GM18517 (cell line): ENCODE measurements at regions not wholly inside any gene's neighbourhood (a gene's known extent, or its start where the extent isn't known, plus 50 kb on each side); places are given as distances from the start of the nearest gene placed in this dataset.

Source experiments
- ATAC-seq: cut with Tn5 transposase; IDR thresholded peaks from one replicate; pipeline ENCODE4 v1.9.1; 2021; ENCODE audit warnings: mild to moderate bottlenecking, moderate library complexity; ENCODE audit not compliant: unreplicated experiment

GRCh38 chr1:79369091-79369490, 362.6 kb upstream of the ADGRL4 start:
- ATAC-seq, result no peak

- no peak for ATAC-seq
Measured at GRCh38 chr1:79364896-79365295, 358.4 kb upstream of the ADGRL4 start.

GRCh38 chr1:79363430-79363829, 356.9 kb upstream of the ADGRL4 start:
- ATAC-seq, result no peak

- ATAC-seq, result no peak
Measured at GRCh38 chr1:79362470-79362869, 355.9 kb upstream of the ADGRL4 start.

- ATAC-seq, result no peak
Measured at GRCh38 chr1:79355090-79355489, 348.6 kb upstream of the ADGRL4 start.

- ATAC-seq, result no peak
Measured at GRCh38 chr1:79353224-79353623, 346.7 kb upstream of the ADGRL4 start.

GRCh38 chr1:79326875-79327274, 320.3 kb upstream of the ADGRL4 start:
- ATAC-seq, result no peak

GRCh38 chr1:79325705-79326104, 319.2 kb upstream of the ADGRL4 start:
- no peak for ATAC-seq

GRCh38 chr1:79325126-79325525, 318.6 kb upstream of the ADGRL4 start:
- no peak for ATAC-seq

GRCh38 chr1:79323239-79324025, 316.9 kb upstream of the ADGRL4 start:
- no peak for ATAC-seq

- no peak for ATAC-seq
Measured at GRCh38 chr1:79322511-79323027, 316.0 kb upstream of the ADGRL4 start.

GRCh38 chr1:79312438-79312837, 305.9 kb upstream of the ADGRL4 start:
- ATAC-seq, result no peak

- no peak for ATAC-seq
Measured at GRCh38 chr1:79310609-79311008, 304.1 kb upstream of the ADGRL4 start.

- ATAC-seq, result no peak
Measured at GRCh38 chr1:79304131-79304530, 297.6 kb upstream of the ADGRL4 start.

- no peak for ATAC-seq
Measured at GRCh38 chr1:79303040-79303439, 296.5 kb upstream of the ADGRL4 start.

GRCh38 chr1:79302380-79302930, 295.9 kb upstream of the ADGRL4 start:
- no peak for ATAC-seq

- ATAC-seq, result no peak
Measured at GRCh38 chr1:79295967-79296366, 289.4 kb upstream of the ADGRL4 start.

GRCh38 chr1:79293611-79294010, 287.1 kb upstream of the ADGRL4 start:
- ATAC-seq, result no peak

- ATAC-seq, result no peak
Measured at GRCh38 chr1:79290927-79291474, 284.5 kb upstream of the ADGRL4 start.

GRCh38 chr1:79287982-79288381, 281.5 kb upstream of the ADGRL4 start:
- ATAC-seq, result no peak

- ATAC-seq, result no peak
Measured at GRCh38 chr1:79285667-79286066, 279.1 kb upstream of the ADGRL4 start.

GRCh38 chr1:79283451-79283850, 276.9 kb upstream of the ADGRL4 start:
- no peak for ATAC-seq
